ENCODE measurements at regions not wholly inside any gene's neighbourhood (a gene's known extent, or its start where the extent isn't known, plus 50 kb on each side); places are given as distances from the start of the nearest gene placed in this dataset.
"Not testable (repeated sequence)": the region's sequence is repeated elsewhere in the genome, so short reads cannot be mapped to it uniquely, and the experiment has no call there.

GRCh38 chr10:109619914-109620313 lies 303.4 kb downstream of the XPNPEP1 start:
- POLR2A ChIA-PET, result no interaction called here
- TF ChIP-seq NFRKB (IDR thresholded peaks at IDR 0.05), result no peak
- no peak for TF ChIP-seq FOXK2 (IDR thresholded peaks at IDR 0.05)
- no peak for TF ChIP-seq HDGF (IDR thresholded peaks at IDR 0.05; ENCODE audit: borderline replicate concordance)
- TF ChIP-seq ELF4 (IDR thresholded peaks at IDR 0.05), result no peak
- no peak for TF ChIP-seq SP1 (IDR thresholded peaks at IDR 0.05)
- TF ChIP-seq ARNT (IDR thresholded peaks at IDR 0.05), result no peak
- TF ChIP-seq SUZ12 (IDR thresholded peaks at IDR 0.05), result no peak
- TF ChIP-seq, protein P1, sequence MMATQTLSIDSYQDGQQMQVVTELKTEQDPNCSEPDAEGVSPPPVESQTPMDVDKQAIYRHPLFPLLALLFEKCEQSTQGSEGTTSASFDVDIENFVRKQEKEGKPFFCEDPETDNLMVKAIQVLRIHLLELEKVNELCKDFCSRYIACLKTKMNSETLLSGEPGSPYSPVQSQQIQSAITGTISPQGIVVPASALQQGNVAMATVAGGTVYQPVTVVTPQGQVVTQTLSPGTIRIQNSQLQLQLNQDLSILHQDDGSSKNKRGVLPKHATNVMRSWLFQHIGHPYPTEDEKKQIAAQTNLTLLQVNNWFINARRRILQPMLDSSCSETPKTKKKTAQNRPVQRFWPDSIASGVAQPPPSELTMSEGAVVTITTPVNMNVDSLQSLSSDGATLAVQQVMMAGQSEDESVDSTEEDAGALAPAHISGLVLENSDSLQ (IDR thresholded peaks at IDR 0.05), result no peak
- TF ChIP-seq CTBP1 (IDR thresholded peaks at IDR 0.05; ENCODE audit: borderline replicate concordance), result no peak
- TF ChIP-seq BHLHE40 (IDR thresholded peaks at IDR 0.05; ENCODE audit: borderline replicate concordance), result no peak
- TF ChIP-seq FOXA1 (IDR thresholded peaks at IDR 0.05), result no peak
- TF ChIP-seq LEF1 (IDR thresholded peaks at IDR 0.05; ENCODE audit: borderline replicate concordance), result no peak
- no peak for TF ChIP-seq L3MBTL2 (conservative IDR thresholded peaks at IDR 0.05)
- no peak for TF ChIP-seq TARDBP (IDR thresholded peaks at IDR 0.05)
- TF ChIP-seq FOXM1 (IDR thresholded peaks at IDR 0.05; ENCODE audit: borderline replicate concordance), result no peak
- TF ChIP-seq ZNF384 (IDR thresholded peaks at IDR 0.05), result no peak
- CTCF ChIA-PET, result no interaction called here
- DNase-seq (ENCODE audit: extremely low spot score), result no peak

DNA sequence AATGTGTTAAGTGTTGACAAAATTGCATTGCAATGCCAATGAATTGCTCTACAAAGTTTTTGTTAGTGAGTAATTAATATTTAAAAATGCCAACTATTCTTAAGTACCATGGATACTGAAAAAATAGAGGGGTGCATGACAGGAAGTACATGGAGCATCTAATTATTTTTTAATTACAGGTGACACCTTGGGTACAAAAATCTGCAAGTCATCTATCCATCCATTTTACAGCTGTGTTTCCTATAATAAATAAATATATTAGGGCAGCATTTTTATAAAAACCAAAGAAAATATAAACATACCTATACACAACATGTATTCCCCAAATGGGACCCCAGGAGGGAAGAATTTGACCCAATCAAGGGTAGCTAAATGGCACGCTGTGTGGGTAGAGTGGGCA lies 304.6 kb downstream of the XPNPEP1 start:
- TF ChIP-seq SUZ12 (IDR thresholded peaks at IDR 0.05), result no peak
- TF ChIP-seq NFRKB (IDR thresholded peaks at IDR 0.05), result no peak
- no peak for TF ChIP-seq BHLHE40 (IDR thresholded peaks at IDR 0.05; ENCODE audit: borderline replicate concordance)
- TF ChIP-seq, protein P1 (IDR thresholded peaks at IDR 0.05), result no peak
- no peak for TF ChIP-seq LEF1 (IDR thresholded peaks at IDR 0.05; ENCODE audit: borderline replicate concordance)
- TF ChIP-seq ZNF384 (IDR thresholded peaks at IDR 0.05), result no peak
- no peak for TF ChIP-seq ARNT (IDR thresholded peaks at IDR 0.05)
- TF ChIP-seq FOXM1 (IDR thresholded peaks at IDR 0.05; ENCODE audit: borderline replicate concordance), result no peak
- TF ChIP-seq FOXA1 (IDR thresholded peaks at IDR 0.05), result no peak
- no peak for TF ChIP-seq TARDBP (IDR thresholded peaks at IDR 0.05)
- no peak for TF ChIP-seq SP1 (IDR thresholded peaks at IDR 0.05)
- TF ChIP-seq HDGF (IDR thresholded peaks at IDR 0.05; ENCODE audit: borderline replicate concordance), result no peak
- no peak for TF ChIP-seq FOXK2 (IDR thresholded peaks at IDR 0.05)
- TF ChIP-seq CTBP1 (IDR thresholded peaks at IDR 0.05; ENCODE audit: borderline replicate concordance), result no peak
- no peak for TF ChIP-seq ELF4 (IDR thresholded peaks at IDR 0.05)
- TF ChIP-seq L3MBTL2 (conservative IDR thresholded peaks at IDR 0.05), result no peak
- no peak for DNase-seq (ENCODE audit: extremely low spot score)
- ChIA-PET CTCF (no interaction called here), POLR2A (no interaction called here)

GRCh38 chr10:109618301-109618700 lies 305.0 kb downstream of the XPNPEP1 start:
- ChIA-PET CTCF (no interaction called here), POLR2A (no interaction called here)
- TF ChIP-seq L3MBTL2 (conservative IDR thresholded peaks at IDR 0.05), result no peak
- TF ChIP-seq SUZ12 (IDR thresholded peaks at IDR 0.05), result no peak
- no peak for TF ChIP-seq NFRKB (IDR thresholded peaks at IDR 0.05)
- TF ChIP-seq ZNF384 (IDR thresholded peaks at IDR 0.05), result no peak
- no peak for TF ChIP-seq TARDBP (IDR thresholded peaks at IDR 0.05)
- no peak for TF ChIP-seq FOXM1 (IDR thresholded peaks at IDR 0.05; ENCODE audit: borderline replicate concordance)
- no peak for TF ChIP-seq ARNT (IDR thresholded peaks at IDR 0.05)
- TF ChIP-seq FOXA1 (IDR thresholded peaks at IDR 0.05), result no peak
- no peak for TF ChIP-seq CTBP1 (IDR thresholded peaks at IDR 0.05; ENCODE audit: borderline replicate concordance)
- no peak for TF ChIP-seq HDGF (IDR thresholded peaks at IDR 0.05; ENCODE audit: borderline replicate concordance)
- no peak for DNase-seq (ENCODE audit: extremely low spot score)

DNA sequence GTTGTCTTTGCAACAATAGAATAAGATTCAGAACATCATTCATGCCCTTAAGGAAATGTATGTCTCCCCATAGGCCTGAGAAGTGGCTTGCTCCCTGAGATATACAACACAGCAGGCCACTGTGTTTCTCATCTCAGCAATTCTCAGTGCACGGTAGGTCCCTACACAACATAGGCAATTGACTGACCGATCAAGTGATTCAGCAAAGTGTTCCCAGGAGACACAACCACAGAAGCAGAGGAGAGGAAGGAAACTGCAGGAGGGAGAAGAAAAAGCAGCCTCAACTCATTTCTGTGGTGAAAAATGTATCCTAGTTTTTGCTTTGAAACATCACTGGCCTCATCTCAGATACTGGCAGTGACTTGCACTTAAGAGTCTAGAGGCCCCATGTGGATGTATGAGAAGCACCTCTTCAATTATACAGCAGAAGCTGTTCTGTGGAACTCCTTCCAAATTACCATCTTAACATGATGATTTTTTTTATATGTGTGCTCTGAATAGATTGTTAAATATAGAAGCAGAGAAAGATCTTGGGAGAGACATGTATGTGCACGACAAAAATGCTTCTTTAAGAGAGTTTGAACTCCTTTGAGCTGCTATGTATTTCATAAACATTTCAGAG lies 306.8 kb downstream of the XPNPEP1 start:
- no peak for DNase-seq (ENCODE audit: extremely low spot score)
- TF ChIP-seq SP1 (IDR thresholded peaks at IDR 0.05) (no peak), FOXM1 (IDR thresholded peaks at IDR 0.05; ENCODE audit: borderline replicate concordance) (no peak), ELF4 (IDR thresholded peaks at IDR 0.05) (no peak), FOXA1 (IDR thresholded peaks at IDR 0.05) (no peak), LEF1 (IDR thresholded peaks at IDR 0.05; ENCODE audit: borderline replicate concordance) (no peak), NFRKB (IDR thresholded peaks at IDR 0.05) (no peak), TARDBP (IDR thresholded peaks at IDR 0.05) (no peak), FOXK2 (IDR thresholded peaks at IDR 0.05) (no peak), ARNT (IDR thresholded peaks at IDR 0.05) (no peak), CTBP1 (IDR thresholded peaks at IDR 0.05; ENCODE audit: borderline replicate concordance) (no peak), L3MBTL2 (conservative IDR thresholded peaks at IDR 0.05) (no peak), ZNF384 (IDR thresholded peaks at IDR 0.05) (no peak)
- TF ChIP-seq, protein P1 (IDR thresholded peaks at IDR 0.05), result no peak
- ChIA-PET POLR2A (no interaction called here), CTCF (no interaction called here)

DNA sequence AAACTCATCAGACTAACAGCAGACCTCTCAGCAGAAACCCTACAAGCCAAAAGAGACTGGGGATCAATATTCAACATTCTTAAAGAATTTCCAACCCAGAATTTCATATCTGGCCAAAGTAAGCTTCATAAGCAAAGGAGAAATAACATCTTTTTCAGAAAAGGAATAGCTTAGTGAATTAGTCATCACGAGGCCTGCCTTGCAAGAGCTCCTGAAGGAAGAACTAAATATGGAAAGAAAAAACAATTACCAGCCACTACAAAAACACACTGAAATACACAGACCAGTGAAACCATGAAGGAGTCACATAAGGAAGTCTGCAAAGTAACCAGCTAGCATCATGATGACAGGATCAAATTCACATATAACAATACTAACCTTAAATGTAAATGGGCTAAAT lies 328.0 kb downstream of the XPNPEP1 start:
- CTCF ChIA-PET; POLR2A ChIA-PET; DNase-seq (ENCODE audit: extremely low spot score): not testable (repeated sequence)

GRCh38 chr10:109593682-109594081 lies 329.6 kb downstream of the XPNPEP1 start:
- CTCF ChIA-PET, result no interaction called here

More at GRCh38 chr10:109593682-109594081, 329.6 kb downstream of the XPNPEP1 start:
- TF ChIP-seq FOXK2 (IDR thresholded peaks at IDR 0.05) (no peak), LEF1 (IDR thresholded peaks at IDR 0.05; ENCODE audit: borderline replicate concordance) (no peak), HDGF (IDR thresholded peaks at IDR 0.05; ENCODE audit: borderline replicate concordance) (no peak), FOXM1 (IDR thresholded peaks at IDR 0.05; ENCODE audit: borderline replicate concordance) (no peak), ZNF384 (IDR thresholded peaks at IDR 0.05) (no peak), ELF4 (IDR thresholded peaks at IDR 0.05) (no peak), FOXA1 (IDR thresholded peaks at IDR 0.05) (no peak), CTBP1 (IDR thresholded peaks at IDR 0.05; ENCODE audit: borderline replicate concordance) (no peak), SUZ12 (IDR thresholded peaks at IDR 0.05) (no peak), NFRKB (IDR thresholded peaks at IDR 0.05) (no peak), L3MBTL2 (conservative IDR thresholded peaks at IDR 0.05) (no peak), SP1 (IDR thresholded peaks at IDR 0.05) (no peak), TARDBP (IDR thresholded peaks at IDR 0.05) (no peak), ARNT (IDR thresholded peaks at IDR 0.05) (no peak)
- POLR2A ChIA-PET, result no interaction called here
- no peak for DNase-seq (ENCODE audit: extremely low spot score)

Data from HEK293T (cell line).